ENCODE measurements at regions not wholly inside any gene's neighbourhood (a gene's known extent, or its start where the extent isn't known, plus 50 kb on each side); places are given as distances from the start of the nearest gene placed in this dataset.

GRCh38 chr6:113120224-113120581 is 736.9 kb upstream of the MARCKS start:
- TF ChIP-seq, protein P1, sequence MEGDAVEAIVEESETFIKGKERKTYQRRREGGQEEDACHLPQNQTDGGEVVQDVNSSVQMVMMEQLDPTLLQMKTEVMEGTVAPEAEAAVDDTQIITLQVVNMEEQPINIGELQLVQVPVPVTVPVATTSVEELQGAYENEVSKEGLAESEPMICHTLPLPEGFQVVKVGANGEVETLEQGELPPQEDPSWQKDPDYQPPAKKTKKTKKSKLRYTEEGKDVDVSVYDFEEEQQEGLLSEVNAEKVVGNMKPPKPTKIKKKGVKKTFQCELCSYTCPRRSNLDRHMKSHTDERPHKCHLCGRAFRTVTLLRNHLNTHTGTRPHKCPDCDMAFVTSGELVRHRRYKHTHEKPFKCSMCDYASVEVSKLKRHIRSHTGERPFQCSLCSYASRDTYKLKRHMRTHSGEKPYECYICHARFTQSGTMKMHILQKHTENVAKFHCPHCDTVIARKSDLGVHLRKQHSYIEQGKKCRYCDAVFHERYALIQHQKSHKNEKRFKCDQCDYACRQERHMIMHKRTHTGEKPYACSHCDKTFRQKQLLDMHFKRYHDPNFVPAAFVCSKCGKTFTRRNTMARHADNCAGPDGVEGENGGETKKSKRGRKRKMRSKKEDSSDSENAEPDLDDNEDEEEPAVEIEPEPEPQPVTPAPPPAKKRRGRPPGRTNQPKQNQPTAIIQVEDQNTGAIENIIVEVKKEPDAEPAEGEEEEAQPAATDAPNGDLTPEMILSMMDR (conservative IDR thresholded peaks at IDR 0.05): no peak
- TF ChIP-seq ZFX (IDR thresholded peaks at IDR 0.05): no peak

Measured in C4-2B (cell line).